Prostate gland (tissue), 2 donors: ENCODE measurements at regions not wholly inside any gene's neighbourhood (a gene's known extent, or its start where the extent isn't known, plus 50 kb on each side); places are given as distances from the start of the nearest gene placed in this dataset.

Experiments used
- CTCF ChIP-seq, 4 experiments: fragments of 200-600 bp in 2 of 4; fragments of 450-650 bp in 2 of 4; sonication (generic) in 2 of 4; IDR thresholded peaks; 1 replicate in 3 of 4; 2 replicates in 1 of 4; pipeline ENCODE4 v1.5.1; 2016 to 2019; ENCODE audit warnings: antibody characterized with exemption in 4 of 4, mild to moderate bottlenecking in 2 of 4, moderate library complexity in 2 of 4
- POLR2A ChIP-seq: fragments of 450-650 bp; IDR thresholded peaks from one replicate; pipeline ENCODE4 v1.6.1; 2016; ENCODE audit warnings: antibody characterized with exemption, mild to moderate bottlenecking
- POLR2AphosphoS5 ChIP-seq: sonication (generic); formaldehyde crosslinking; IDR thresholded peaks from one replicate; pipeline ENCODE4 v1.6.1; 2017; ENCODE audit warnings: antibody characterized with exemption

DNA sequence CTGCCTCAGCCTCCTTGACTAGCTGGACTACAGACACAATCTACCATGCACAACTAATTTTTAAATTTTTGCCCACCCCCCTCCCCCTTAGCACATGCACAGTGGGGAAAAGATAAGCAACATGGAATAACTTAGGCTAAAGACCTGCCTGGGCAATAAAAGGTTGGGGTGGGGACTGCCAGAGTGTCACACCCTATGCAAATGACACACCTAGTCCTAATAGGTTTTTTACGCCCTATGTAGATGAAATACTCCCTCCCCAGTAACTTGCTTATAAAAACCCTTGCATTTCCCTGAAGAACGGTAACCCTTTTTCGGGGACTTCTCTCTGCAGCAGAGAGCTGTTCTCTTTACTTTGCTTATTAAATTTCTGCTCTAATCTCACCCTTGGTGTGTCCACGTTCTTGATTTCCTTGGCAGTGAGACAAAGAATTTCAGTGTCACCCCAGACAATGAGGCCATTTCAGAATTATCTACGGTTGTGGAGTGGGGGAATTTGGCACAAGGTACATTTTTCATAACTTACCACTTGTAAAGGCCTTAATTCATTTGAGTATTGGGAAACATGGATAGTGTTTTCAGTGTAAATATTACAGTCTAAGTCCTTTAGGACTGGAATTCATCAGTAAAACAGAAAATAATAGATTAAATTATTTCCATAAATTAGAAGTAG is 109.2 kb downstream of the NOL4 start:
- TF ChIP-seq CTCF (IDR thresholded peaks at IDR 0.05) = no peak
- TF ChIP-seq POLR2A = no peak
- no peak for TF ChIP-seq POLR2AphosphoS5
